RWPE1 (cell line): ENCODE measurements at regions not wholly inside any gene's neighbourhood (a gene's known extent, or its start where the extent isn't known, plus 50 kb on each side); places are given as distances from the start of the nearest gene placed in this dataset.
"Not testable (repeated sequence)": the region's sequence is repeated elsewhere in the genome, so short reads cannot be mapped to it uniquely, and the experiment has no call there.

ENCODE experiments used
- CTCF ChIA-PET: fragments of 350-600 bp; sonication (Branson Sonifier 250); formaldehyde crosslinking; extraction: SDS; loops from one replicate; lab custom pipeline; 2021; lab: Yijun Ruan, JAX
- POLR2A ChIA-PET: fragments of 400-600 bp; formaldehyde crosslinking; extraction: SDS; loops from one replicate; lab custom pipeline; 2020; ENCODE audit warnings: antibody characterized with exemption; ENCODE audit not compliant: low non-redundant PET; lab: Yijun Ruan, JAX
- DNase-seq: peaks from one replicate; pipeline ENCODE4 v3.0.0; 2012; ENCODE audit warnings: low spot score
- H3K27ac ChIP-seq: fragments of 450-650 bp; 2 replicates; pipeline ENCODE4 v1.5.1; 2017
- TF ChIP-seq, protein P1 (sequence below): fragments of 450-650 bp; conservative IDR thresholded peaks from 2 replicates; pipeline ENCODE4 v1.5.1; 2017; ENCODE audit warnings: low read depth, mild to moderate bottlenecking

DNA sequence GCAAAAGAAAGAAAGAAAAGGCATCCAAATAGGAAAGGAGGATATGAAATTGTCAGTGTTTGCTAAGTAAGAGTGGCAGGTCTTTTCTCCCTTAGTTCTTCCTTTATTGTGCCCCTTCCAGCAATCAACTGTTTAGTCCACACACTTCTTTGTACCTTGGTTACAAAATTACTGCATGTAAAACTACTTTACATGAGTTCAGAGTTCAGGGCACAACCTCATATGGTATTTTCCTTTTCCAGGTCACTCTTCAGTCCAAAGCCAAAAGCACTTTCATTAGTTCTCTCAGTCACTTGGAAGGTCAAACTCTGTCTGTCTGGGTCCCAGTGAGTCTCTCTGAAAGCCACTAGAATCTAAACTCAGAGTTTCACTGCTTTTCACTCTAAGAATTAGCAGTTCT, 122.5 kb upstream of the SRD5A2 start:
- POLR2A ChIA-PET = no interaction called here
- CTCF ChIA-PET = no interaction called here
- no peak overlapping the region for H3K27ac ChIP-seq
- DNase-seq = no peak
- TF ChIP-seq, protein P1, sequence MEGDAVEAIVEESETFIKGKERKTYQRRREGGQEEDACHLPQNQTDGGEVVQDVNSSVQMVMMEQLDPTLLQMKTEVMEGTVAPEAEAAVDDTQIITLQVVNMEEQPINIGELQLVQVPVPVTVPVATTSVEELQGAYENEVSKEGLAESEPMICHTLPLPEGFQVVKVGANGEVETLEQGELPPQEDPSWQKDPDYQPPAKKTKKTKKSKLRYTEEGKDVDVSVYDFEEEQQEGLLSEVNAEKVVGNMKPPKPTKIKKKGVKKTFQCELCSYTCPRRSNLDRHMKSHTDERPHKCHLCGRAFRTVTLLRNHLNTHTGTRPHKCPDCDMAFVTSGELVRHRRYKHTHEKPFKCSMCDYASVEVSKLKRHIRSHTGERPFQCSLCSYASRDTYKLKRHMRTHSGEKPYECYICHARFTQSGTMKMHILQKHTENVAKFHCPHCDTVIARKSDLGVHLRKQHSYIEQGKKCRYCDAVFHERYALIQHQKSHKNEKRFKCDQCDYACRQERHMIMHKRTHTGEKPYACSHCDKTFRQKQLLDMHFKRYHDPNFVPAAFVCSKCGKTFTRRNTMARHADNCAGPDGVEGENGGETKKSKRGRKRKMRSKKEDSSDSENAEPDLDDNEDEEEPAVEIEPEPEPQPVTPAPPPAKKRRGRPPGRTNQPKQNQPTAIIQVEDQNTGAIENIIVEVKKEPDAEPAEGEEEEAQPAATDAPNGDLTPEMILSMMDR = no peak

DNA sequence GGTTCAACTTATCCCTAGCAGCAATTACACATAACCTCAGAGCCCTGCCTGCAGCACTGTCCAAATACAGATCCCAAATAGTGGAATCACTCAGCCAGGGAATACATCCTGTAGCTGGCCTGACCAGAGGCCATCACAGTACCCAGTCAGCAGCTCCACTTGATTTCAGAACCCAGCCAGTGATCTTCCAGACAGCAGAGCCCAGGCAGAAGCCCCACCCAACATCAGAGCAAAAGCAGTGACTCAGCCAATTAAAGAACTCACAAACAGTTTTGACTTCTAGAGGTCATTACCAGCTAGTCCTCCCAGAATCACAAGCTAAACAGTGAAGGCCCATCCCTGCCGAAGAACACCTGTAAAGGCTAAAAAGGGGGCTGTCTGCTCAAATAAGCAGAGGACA, 118.0 kb upstream of the SRD5A2 start:
- TF ChIP-seq, protein P1 = no peak
- DNase-seq = no peak
- POLR2A ChIA-PET = no interaction called here
- CTCF ChIA-PET = no interaction called here
- H3K27ac ChIP-seq = no peak overlapping the region

DNA sequence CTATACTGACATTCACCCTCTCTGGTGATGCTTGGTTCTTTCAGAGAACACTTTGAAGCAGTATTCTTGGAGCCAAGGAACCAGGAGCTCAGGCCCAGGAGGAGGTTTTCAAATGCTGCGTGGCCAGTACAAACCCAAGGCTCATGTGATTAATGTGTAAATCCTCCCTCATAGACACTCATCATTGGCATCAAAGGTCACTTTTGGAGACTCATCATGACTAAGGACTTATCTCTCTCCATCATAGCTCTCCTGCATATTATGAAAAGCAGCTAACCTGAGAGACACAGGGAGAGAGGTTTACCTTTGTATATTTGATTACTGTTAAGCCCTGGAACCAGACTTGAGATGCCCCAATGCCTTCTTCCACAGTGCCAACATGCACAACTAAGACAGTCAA, 115.3 kb upstream of the SRD5A2 start:
- CTCF ChIA-PET = interaction anchor here (0.5 to 0.6 kb wide), 3 partner anchors 14 to 1369 kb away, joined by 3 read pairs; no protein-coding TSS in a partner anchor
- no peak for DNase-seq
- H3K27ac ChIP-seq = no peak overlapping the region
- POLR2A ChIA-PET = no interaction called here
- TF ChIP-seq, protein P1 = no peak

DNA sequence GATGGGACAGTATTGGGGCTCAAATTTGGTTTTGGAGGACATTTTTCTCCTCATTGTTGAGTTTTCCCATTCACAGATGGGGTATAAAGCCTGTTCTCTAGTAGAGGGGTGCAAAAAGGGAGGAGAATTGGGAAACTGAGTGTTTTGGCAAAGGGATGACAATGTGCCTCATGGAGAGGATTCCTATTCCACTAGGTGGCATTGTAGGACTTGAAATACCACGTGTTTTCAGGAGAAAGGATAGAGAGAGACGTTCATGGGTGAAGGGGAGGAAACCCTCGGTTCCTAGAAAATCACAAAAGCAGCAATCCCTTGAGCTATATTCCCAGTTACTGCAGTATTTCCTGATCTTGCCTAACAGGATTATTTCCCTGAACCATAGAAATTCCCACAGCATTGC, 113.7 kb upstream of the SRD5A2 start:
- ChIA-PET POLR2A (no interaction called here), CTCF (no interaction called here)
- DNase-seq = no peak
- no peak overlapping the region for H3K27ac ChIP-seq
- TF ChIP-seq, protein P1 = no peak

DNA sequence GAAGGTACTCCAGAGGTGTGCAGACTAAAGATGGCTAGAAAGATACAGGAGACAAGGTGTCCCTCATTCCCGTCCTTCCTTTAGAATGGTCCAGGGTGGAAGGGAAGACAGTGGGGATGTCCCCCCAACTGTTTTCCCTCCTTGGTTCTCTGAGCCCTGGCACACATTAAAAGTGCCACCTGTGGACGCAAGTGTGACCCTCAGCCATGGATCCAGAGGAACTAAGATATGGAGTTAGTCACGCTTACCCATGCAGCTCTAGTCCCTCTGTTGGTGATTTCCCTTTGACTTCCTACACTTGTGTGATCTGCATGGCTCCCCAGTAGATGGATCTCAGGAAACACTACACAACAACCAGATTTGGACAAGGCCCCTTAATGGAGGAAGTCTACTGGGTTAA, 113.1 kb upstream of the SRD5A2 start:
- H3K27ac ChIP-seq = no peak overlapping the region
- no peak for DNase-seq
- TF ChIP-seq, protein P1 = no peak
- POLR2A ChIA-PET = no interaction called here
- CTCF ChIA-PET = no interaction called here

DNA sequence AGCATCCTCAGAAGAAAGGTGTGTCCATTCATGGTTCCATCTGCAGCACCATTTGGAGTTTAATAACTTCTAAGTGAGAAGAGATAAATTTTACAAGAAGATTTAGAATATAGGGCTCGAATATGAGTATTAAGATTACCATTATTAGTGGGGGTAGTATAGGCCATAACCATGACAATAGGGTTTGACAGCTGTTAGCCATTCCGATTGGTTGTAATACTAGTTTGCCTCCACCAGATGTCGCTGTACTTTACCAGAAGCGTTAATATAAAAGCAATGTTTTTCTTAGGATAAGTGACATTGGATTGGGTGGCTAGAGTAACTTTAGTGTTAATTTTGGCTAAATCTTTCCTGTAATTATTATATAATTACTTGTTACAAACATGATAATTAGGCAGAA, 107.5 kb upstream of the SRD5A2 start:
- no peak for DNase-seq
- ChIA-PET POLR2A (no interaction called here), CTCF (no interaction called here)
- TF ChIP-seq, protein P1 = peak; percentile 34
- H3K27ac ChIP-seq = no peak overlapping the region

DNA sequence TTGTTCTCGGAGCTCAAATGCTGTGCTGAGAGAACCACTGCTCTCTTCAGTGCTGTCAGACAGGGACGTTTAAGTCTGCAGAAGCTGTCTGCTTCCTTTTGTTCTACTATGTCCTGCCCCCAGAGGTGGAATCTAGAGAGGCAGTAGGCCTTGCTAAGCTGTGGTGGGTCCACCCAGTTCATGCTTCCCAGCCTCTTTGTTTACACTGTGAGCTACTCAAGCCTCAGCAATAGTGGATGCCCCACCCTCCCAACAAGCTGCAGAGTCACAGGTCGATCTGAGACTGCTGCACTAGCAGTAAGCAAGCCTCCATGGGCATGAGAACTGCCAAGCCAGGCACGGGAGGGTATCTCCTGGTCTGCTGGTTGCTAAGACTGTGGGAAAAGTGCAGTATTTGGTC, 102.8 kb upstream of the SRD5A2 start:
- CTCF ChIA-PET, DNase-seq, H3K27ac ChIP-seq, POLR2A ChIA-PET: not testable (repeated sequence)
